Neural cell (in vitro differentiated cells): ENCODE measurements at regions not wholly inside any gene's neighbourhood (a gene's known extent, or its start where the extent isn't known, plus 50 kb on each side); places are given as distances from the start of the nearest gene placed in this dataset.

ENCODE experiments used
- H2AFZ ChIP-seq: fragments of 200-600, 300-800 bp; sonication (generic), shearing (Covaris generic); 2 replicates; pipeline ENCODE4 v1.6.0; 2014; ENCODE audit warnings: low read depth, mild to moderate bottlenecking, antibody characterized with exemption, low read length, moderate library complexity
- H3F3A ChIP-seq: fragments of 200-600 bp; shearing (Covaris generic); 2 replicates; pipeline ENCODE4 v1.6.1; 2016; ENCODE audit warnings: mild to moderate bottlenecking, moderate library complexity, mixed read lengths, antibody characterized with exemption, low read length; ENCODE audit not compliant: insufficient read depth, poor library complexity, severe bottlenecking
- H3K27ac ChIP-seq: fragments of 200-600, 300-800 bp; sonication (generic), shearing (Covaris generic); 2 replicates; pipeline ENCODE4 v1.5.1; 2014; ENCODE audit warnings: mild to moderate bottlenecking, low read length, moderate library complexity
- H3K27me3 ChIP-seq: fragments of 300-800, 200-600 bp; sonication (generic), shearing (Covaris generic); 2 replicates; pipeline ENCODE4 v1.6.0; 2014; ENCODE audit warnings: mild to moderate bottlenecking, low read depth, low read length, moderate library complexity; ENCODE audit not compliant: insufficient read depth
- H3K36me3 ChIP-seq: fragments of 300-800, 200-600 bp; sonication (generic), shearing (Covaris generic); 2 replicates; pipeline ENCODE4 v1.5.1; 2014; ENCODE audit warnings: mild to moderate bottlenecking, antibody characterized with exemption, low read length, moderate library complexity; ENCODE audit not compliant: insufficient read depth
- H3K4me2 ChIP-seq: fragments of 300-800, 200-600 bp; sonication (generic), shearing (Covaris generic); 2 replicates; pipeline ENCODE4 v1.6.0; 2014; ENCODE audit warnings: mild to moderate bottlenecking, low read length
- H3K4me3 ChIP-seq: fragments of 300-800, 200-600 bp; sonication (generic), shearing (Covaris generic); 2 replicates; pipeline ENCODE4 v1.5.1; 2014; ENCODE audit warnings: mild to moderate bottlenecking, low read length, moderate library complexity
- H3K79me2 ChIP-seq: fragments of 200-600 bp; shearing (Covaris generic); replicated peaks from 2 replicates; pipeline ENCODE4 v1.6.0; 2014; ENCODE audit warnings: mild to moderate bottlenecking, low read length, moderate library complexity; ENCODE audit not compliant: insufficient read depth
- H3K9ac ChIP-seq: fragments of 300-800, 200-600 bp; sonication (generic), shearing (Covaris generic); 2 replicates; pipeline ENCODE4 v1.6.1; 2016; ENCODE audit warnings: mild to moderate bottlenecking, low read length, mixed read lengths
- H3K9me2 ChIP-seq: fragments of 200-600 bp; shearing (Covaris generic); 2 replicates; pipeline ENCODE4 v1.6.1; 2016; ENCODE audit warnings: mild to moderate bottlenecking, low read length, mixed read lengths; ENCODE audit not compliant: insufficient read depth
- H3K9me3 ChIP-seq: fragments of 200-600, 300-800 bp; sonication (generic), shearing (Covaris generic); 2 replicates; pipeline ENCODE4 v1.6.1; 2016; ENCODE audit warnings: mild to moderate bottlenecking, mixed run types, low read length, moderate library complexity, mixed read lengths
- H4K20me1 ChIP-seq: fragments of 200-600 bp; shearing (Covaris generic); 2 replicates; pipeline ENCODE4 v1.6.1; 2016; ENCODE audit warnings: mild to moderate bottlenecking, mixed run types; ENCODE audit not compliant: insufficient read depth
- CTCF ChIP-seq: fragments of 450-650 bp; IDR thresholded peaks from 2 replicates; pipeline ENCODE4 v1.5.1; 2014; ENCODE audit warnings: antibody characterized with exemption, mild to moderate bottlenecking, moderate library complexity; ENCODE audit not compliant: poor library complexity, severe bottlenecking
- EP300 ChIP-seq: fragments of 450-650 bp; conservative IDR thresholded peaks from 2 replicates; pipeline ENCODE4 v1.6.1; 2014; ENCODE audit warnings: antibody characterized with exemption, mild to moderate bottlenecking, moderate library complexity; ENCODE audit not compliant: poor library complexity, severe bottlenecking
- EZH2 ChIP-seq: fragments of 200-600, 300-800 bp; shearing (Covaris generic), sonication (generic); IDR thresholded peaks from 2 replicates; pipeline ENCODE4 v1.6.1; 2014; ENCODE audit warnings: antibody characterized with exemption, low read length, borderline replicate concordance, mild to moderate bottlenecking; ENCODE audit not compliant: insufficient read depth, poor library complexity, severe bottlenecking
- MXI1 ChIP-seq: fragments of 450-650 bp; conservative IDR thresholded peaks from 2 replicates; pipeline ENCODE4 v1.6.1; 2014; ENCODE audit warnings: antibody characterized with exemption, mild to moderate bottlenecking; ENCODE audit not compliant: poor library complexity, severe bottlenecking
- POLR2AphosphoS5 ChIP-seq: IDR thresholded peaks from 2 replicates; pipeline ENCODE4 v1.6.1; 2012
- RAD21 ChIP-seq: fragments of 450-650 bp; conservative IDR thresholded peaks from 2 replicates; pipeline ENCODE4 v1.6.1; 2014; ENCODE audit warnings: antibody characterized with exemption, mild to moderate bottlenecking, moderate library complexity
- REST ChIP-seq: IDR thresholded peaks from 2 replicates; pipeline ENCODE4 v1.6.1; 2012; ENCODE audit warnings: borderline replicate concordance
- SMC3 ChIP-seq: fragments of 450-650 bp; conservative IDR thresholded peaks from 2 replicates; pipeline ENCODE4 v1.6.1; 2014; ENCODE audit warnings: antibody characterized with exemption, mild to moderate bottlenecking, moderate library complexity; ENCODE audit not compliant: poor library complexity
- TAF1 ChIP-seq: IDR thresholded peaks from 2 replicates; pipeline ENCODE4 v1.6.1; 2012; ENCODE audit warnings: low read depth

- no peak overlapping the region for H3K9ac ChIP-seq
- H3K27ac ChIP-seq, result no peak overlapping the region
- no peak overlapping the region for H3K4me3 ChIP-seq
- no peaks in the 10 kb centered on the region for H3K27me3 ChIP-seq
- no peaks in the 10 kb centered on the region for H3K79me2 ChIP-seq
- no peaks in the 10 kb centered on the region for H3F3A ChIP-seq
- H3K9me3 ChIP-seq, result no peaks in the 10 kb centered on the region
- H4K20me1 ChIP-seq, result no peaks in the 10 kb centered on the region
- H3K9me2 ChIP-seq, result no peaks in the 10 kb centered on the region
- H2AFZ ChIP-seq, result no peak overlapping the region
- H3K4me2 ChIP-seq, result no peak overlapping the region
- H3K36me3 ChIP-seq, result no peaks in the 10 kb centered on the region
- TF ChIP-seq EZH2 (no peak), POLR2AphosphoS5 (no peak), RAD21 (no peak), CTCF (no peak), MXI1 (no peak)
Measured at GRCh38 chr5:3962113-3962512, 366.5 kb downstream of the IRX1 start.

DNA sequence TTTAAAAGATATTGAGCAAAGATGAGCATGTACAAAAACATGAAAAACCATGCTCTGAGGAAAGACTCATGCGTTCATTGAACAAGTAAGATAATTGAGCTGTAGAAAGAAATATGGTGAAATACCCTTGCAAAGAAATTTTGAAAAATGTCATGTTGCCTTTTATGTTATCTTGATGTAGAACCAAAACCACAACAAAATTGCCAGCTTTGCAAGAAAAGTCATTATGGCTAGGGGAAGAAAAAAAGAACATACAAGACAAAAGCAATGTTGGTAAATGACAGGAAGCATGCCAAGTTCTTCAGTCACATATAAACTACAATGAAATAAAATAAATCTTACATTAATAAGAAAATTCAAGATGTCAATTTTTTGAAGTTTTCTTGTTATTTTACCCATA, 368.0 kb downstream of the IRX1 start:
- Histone ChIP-seq H3K27ac (no peak overlapping the region), H3K9ac (no peak overlapping the region), H3K9me2 (no peaks in the 10 kb centered on the region), H3F3A (no peaks in the 10 kb centered on the region), H3K4me2 (no peak overlapping the region), H3K27me3 (no peaks in the 10 kb centered on the region), H3K9me3 (no peaks in the 10 kb centered on the region), H4K20me1 (no peaks in the 10 kb centered on the region), H3K36me3 (no peaks in the 10 kb centered on the region), H3K4me3 (no peak overlapping the region), H3K79me2 (no peaks in the 10 kb centered on the region), H2AFZ (no peak overlapping the region)
- TF ChIP-seq TAF1, result no peak
- TF ChIP-seq MXI1, result no peak
- no peak for TF ChIP-seq SMC3
- no peak for TF ChIP-seq RAD21
- TF ChIP-seq REST, result no peak
- TF ChIP-seq POLR2AphosphoS5, result no peak
- TF ChIP-seq CTCF, result no peak
- TF ChIP-seq EZH2, result no peak
- no peak for TF ChIP-seq EP300
